Calu3 (cell line): ENCODE measurements at regions not wholly inside any gene's neighbourhood (a gene's known extent, or its start where the extent isn't known, plus 50 kb on each side); places are given as distances from the start of the nearest gene placed in this dataset.

ENCODE experiments used
- BruUV-seq: library from RNA; stranded (reverse); fragments of 400-500 nt; replicated peaks from 2 replicates; lab custom pipeline; 2021; lab: Mats Ljungman, UMichigan
- CTCF ChIA-PET: fragments of 300-600 bp; sonication (Branson Sonifier 250); formaldehyde crosslinking; loops from one replicate; lab custom pipeline; 2022; ENCODE audit warnings: antibody characterized with exemption; lab: Charles Lee
- DNase-seq: peaks from one replicate; pipeline ENCODE4 v3.0.0; 2022
- H3K27ac Mint-ChIP-seq: one replicate; pipeline ENCODE4 v1.8.0; 2022; ENCODE audit warnings: mixed read lengths; ENCODE audit not compliant: unreplicated experiment
- H3K27me3 Mint-ChIP-seq: one replicate; pipeline ENCODE4 v1.8.0; 2022; ENCODE audit warnings: mixed read lengths; ENCODE audit not compliant: unreplicated experiment
- H3K36me3 Mint-ChIP-seq: one replicate; pipeline ENCODE4 v1.8.0; 2022; ENCODE audit warnings: mild to moderate bottlenecking, moderate library complexity, mixed read lengths; ENCODE audit not compliant: insufficient read depth, unreplicated experiment
- H3K4me1 Mint-ChIP-seq: one replicate; pipeline ENCODE4 v1.8.0; 2022; ENCODE audit warnings: mild to moderate bottlenecking, low read depth, mixed read lengths; ENCODE audit not compliant: unreplicated experiment
- H3K4me3 Mint-ChIP-seq: one replicate; pipeline ENCODE4 v1.8.0; 2022; ENCODE audit warnings: mild to moderate bottlenecking, low read depth, moderate library complexity, mixed read lengths; ENCODE audit not compliant: unreplicated experiment
- H3K9me3 Mint-ChIP-seq: one replicate; pipeline ENCODE4 v1.8.0; 2022; ENCODE audit warnings: low read depth, mixed read lengths; ENCODE audit not compliant: unreplicated experiment
- intact Hi-C: fragments of 100-400 bp; cut with micrococcal nuclease; formaldehyde crosslinking; loops from one replicate; pipeline ENCODE4 v1.10.0; 2022; ENCODE audit not compliant: unreplicated experiment
- TF ChIP-seq, protein P1 (sequence below): fragments of 200-600 bp; IDR thresholded peaks from one replicate; pipeline ENCODE4 v1.8.0; 2022; ENCODE audit warnings: antibody characterized with exemption; ENCODE audit not compliant: unreplicated experiment

DNA sequence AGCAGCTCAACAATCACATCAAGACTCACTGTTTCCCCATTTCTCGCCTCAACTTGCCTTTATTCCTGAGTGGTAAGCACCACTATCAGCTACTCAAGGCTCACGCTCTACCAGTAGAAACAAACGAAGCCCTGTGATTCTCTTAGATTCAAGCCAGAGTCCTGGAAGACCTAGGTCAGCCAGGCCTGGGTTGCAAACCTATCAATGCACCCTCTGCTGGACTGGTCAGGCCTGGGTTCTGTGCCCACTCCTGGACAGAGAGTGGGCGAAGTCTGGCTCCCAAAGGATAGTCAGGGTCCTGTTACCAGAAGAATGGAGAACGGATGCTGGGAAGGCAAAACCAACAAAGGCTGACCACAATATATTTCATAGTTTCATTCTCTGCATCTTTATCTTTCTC is 308.4 kb downstream of the SHQ1 start:
- H3K9me3 Mint-ChIP-seq, result no peaks in the 10 kb centered on the region
- TF ChIP-seq, protein P1, sequence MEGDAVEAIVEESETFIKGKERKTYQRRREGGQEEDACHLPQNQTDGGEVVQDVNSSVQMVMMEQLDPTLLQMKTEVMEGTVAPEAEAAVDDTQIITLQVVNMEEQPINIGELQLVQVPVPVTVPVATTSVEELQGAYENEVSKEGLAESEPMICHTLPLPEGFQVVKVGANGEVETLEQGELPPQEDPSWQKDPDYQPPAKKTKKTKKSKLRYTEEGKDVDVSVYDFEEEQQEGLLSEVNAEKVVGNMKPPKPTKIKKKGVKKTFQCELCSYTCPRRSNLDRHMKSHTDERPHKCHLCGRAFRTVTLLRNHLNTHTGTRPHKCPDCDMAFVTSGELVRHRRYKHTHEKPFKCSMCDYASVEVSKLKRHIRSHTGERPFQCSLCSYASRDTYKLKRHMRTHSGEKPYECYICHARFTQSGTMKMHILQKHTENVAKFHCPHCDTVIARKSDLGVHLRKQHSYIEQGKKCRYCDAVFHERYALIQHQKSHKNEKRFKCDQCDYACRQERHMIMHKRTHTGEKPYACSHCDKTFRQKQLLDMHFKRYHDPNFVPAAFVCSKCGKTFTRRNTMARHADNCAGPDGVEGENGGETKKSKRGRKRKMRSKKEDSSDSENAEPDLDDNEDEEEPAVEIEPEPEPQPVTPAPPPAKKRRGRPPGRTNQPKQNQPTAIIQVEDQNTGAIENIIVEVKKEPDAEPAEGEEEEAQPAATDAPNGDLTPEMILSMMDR, result no peak
- BruUV-seq, result no TSS peak
- H3K27ac Mint-ChIP-seq, result no peak overlapping the region
- DNase-seq, result no peak
- CTCF ChIA-PET, result interaction anchor here (0.6 kb wide), 2 partner anchors 131 to 198 kb away, joined by 3 to 4 read pairs; no protein-coding TSS in a partner anchor
- no peaks in the 10 kb centered on the region for H3K4me1 Mint-ChIP-seq
- H3K27me3 Mint-ChIP-seq, result no peaks in the 10 kb centered on the region
- H3K4me3 Mint-ChIP-seq, result no peak overlapping the region
- intact Hi-C loops, result no loop called here
- H3K36me3 Mint-ChIP-seq, result no peaks in the 10 kb centered on the region

DNA sequence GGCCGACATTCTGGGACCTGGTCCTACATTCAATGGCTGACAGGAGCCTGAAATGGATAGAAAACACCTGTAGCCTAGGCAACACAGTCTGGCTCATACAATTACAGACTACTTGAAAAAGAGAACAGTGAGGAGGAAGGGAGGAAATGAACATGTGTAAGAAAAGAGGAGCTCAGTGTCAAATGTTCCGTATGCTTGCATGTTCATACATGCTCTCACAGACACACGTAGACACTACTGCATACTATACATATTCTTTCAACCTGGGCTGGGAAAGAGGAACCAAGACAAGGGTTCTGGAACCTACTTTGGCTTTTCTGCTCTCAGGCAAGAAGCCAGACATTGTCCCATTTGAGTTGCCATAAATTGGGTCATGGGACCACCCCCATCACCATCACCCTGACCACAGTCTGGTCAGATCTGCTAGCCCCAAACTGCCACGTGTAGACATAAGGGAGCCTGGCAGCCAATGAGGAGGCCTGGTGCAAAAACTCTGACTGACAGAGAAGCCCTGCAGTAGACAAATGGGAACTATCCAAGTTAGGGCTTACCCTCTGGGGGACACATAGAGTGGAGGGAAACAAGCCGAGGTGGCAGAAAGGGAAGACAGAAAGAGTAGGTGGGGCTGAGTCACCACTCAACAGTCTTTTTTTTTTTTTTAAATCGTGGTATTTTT is 310.0 kb downstream of the SHQ1 start:
- no peaks in the 10 kb centered on the region for H3K36me3 Mint-ChIP-seq
- TF ChIP-seq, protein P1, result no peak
- CTCF ChIA-PET, result no interaction called here
- peaks cover 13% of the 10 kb centered on the region for H3K27me3 Mint-ChIP-seq
- BruUV-seq, result no TSS peak
- peaks cover 6% of the 10 kb centered on the region for H3K9me3 Mint-ChIP-seq
- no peak overlapping the region for H3K4me3 Mint-ChIP-seq
- intact Hi-C loops, result no loop called here
- H3K27ac Mint-ChIP-seq, result no peak overlapping the region
- no peak for DNase-seq
- H3K4me1 Mint-ChIP-seq, result peaks cover 9% of the 10 kb centered on the region

DNA sequence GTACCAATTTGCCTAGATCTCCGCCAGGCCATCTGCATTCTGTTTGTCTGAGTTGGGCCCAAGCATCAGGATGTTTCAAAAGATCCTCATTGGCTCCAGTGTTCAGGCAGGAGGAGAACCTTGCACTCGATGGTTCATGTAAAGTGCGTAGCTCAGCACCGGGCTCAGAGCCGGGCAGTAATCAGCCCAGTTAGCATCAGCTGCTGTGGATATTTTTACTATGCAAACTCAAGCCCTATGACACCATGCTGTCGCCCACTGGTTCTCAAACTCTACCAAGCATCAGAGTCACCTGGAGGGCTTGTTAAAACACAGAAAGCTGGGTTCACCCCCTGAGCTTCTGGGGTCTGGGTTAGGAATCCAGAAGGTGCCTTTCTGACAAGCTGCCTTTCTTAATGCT is 310.8 kb downstream of the SHQ1 start:
- CTCF ChIA-PET, result no interaction called here
- TF ChIP-seq, protein P1, result no peak
- peaks cover 9% of the 10 kb centered on the region for H3K4me1 Mint-ChIP-seq
- intact Hi-C loops, result no loop called here
- no peak for DNase-seq
- BruUV-seq, result no TSS peak
- peaks cover 6% of the 10 kb centered on the region for H3K9me3 Mint-ChIP-seq
- peaks cover 21% of the 10 kb centered on the region for H3K27me3 Mint-ChIP-seq
- no peak overlapping the region for H3K27ac Mint-ChIP-seq
- H3K36me3 Mint-ChIP-seq, result no peaks in the 10 kb centered on the region
- H3K4me3 Mint-ChIP-seq, result no peak overlapping the region

DNA sequence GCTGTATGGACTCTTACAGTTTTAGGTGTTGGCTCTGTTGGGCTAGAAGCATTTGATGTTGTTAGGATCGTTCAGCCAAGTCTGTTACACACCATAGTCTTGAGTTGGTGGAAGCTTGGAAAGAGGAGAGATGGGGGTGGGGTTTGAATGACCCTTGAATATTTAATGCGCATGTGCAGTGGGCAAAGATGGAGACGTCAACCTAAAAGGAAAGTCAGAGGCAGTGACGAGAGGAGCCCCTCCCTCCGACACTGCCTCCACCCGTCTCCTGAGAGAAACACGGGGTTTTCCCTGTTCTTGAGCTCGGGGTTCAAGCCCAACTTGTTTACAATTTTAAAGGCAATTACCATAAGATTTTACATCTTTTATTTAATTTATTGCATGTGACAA is 311.4 kb downstream of the SHQ1 start:
- Mint-ChIP-seq H3K36me3 (no peaks in the 10 kb centered on the region), H3K9me3 (peaks cover 6% of the 10 kb centered on the region), H3K27me3 (peaks cover 27% of the 10 kb centered on the region), H3K27ac (no peak overlapping the region), H3K4me1 (peaks cover 9% of the 10 kb centered on the region), H3K4me3 (no peak overlapping the region)
- CTCF ChIA-PET, result no interaction called here
- TF ChIP-seq, protein P1, result no peak
- BruUV-seq, result no TSS peak
- no peak for DNase-seq
- intact Hi-C loops, result no loop called here
